NCI-H524 treated with DMSO at 0.1 percent for 48 hours (cell line): ENCODE measurements at regions not wholly inside any gene's neighbourhood (a gene's known extent, or its start where the extent isn't known, plus 50 kb on each side); places are given as distances from the start of the nearest gene placed in this dataset.

ENCODE experiments used
- DNase-seq: peaks from one replicate; lab custom pipeline; 2025; lab: John Stamatoyannopoulos, UW

DNA sequence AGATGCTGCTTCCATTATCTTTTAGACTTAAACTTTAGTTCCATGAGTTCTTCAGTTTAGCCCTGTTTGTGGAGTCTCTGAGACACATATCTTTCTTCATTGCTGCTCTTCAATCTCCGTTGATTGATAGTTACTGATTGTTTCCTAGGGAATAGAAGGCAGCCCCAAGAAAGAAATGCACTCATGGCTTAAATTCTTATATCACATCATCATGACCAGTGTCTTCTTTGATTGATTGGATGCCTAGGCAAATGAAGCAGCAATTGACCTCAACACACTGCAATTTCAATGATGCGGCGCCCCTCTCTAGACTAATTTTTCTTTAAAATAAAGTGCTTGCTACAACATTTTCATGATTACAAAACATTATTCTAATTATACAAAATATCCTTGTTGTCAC is 576.5 kb upstream of the VSTM2A start:
- DNase-seq, result no peak

DNA sequence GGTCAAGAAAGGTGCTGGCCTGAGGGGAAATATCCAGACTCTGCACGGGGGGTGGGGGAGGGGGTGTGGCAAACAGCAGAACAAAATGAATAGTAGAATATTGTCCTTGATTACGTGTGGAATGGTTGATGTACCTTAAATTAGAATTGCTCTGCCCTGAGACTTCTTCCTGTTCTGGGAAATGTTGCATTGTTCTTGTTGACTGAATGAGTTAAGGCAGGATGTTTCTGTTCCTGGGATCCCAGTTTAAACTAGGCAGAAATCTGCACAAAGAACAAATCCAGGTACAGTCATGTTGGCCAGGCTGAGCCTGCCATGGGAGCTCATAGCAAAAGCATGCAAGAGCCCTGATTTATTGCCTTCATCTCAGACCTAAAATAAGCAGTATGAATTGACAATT is 558.7 kb upstream of the VSTM2A start:
- no peak for DNase-seq

GRCh38 chr7:53984776-53985175 is 557.4 kb upstream of the VSTM2A start:
- DNase-seq, result no peak

DNA sequence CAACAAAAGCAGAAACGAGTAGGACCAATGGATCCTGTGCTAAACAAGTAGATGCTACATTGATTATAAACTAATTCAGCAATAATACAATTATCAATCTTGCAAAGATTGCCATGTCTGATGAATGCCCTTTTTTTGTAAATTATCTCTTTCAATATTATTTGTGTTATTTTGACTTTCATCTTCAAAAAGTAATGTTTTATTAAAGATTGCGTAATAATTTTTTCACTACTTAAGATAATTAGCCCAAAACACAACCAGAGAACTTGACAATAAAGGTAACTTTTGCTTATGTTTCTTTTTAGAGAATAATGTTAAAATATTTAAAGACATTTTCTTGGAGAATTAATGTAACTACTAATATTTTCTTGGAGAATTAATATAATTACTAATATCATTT is 553.8 kb upstream of the VSTM2A start:
- no peak for DNase-seq

DNA sequence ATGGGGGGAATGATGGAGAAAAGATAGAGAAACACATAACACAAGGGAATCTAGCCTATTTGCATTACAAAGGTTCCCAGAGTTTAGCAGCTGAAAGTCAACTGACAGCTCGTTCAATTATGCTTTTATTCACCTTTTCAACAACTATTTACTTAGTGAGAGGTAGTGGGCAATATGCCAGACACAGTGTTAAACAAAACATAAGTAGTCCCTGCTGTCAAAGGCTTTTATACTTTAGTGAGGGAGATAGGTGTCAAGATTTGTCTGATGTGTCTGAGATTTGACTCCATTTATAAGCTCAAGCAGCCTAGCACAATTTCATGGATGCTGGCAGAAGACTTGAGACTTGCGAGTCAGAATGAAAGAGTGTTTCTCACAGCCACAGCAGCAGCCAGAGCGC is 549.0 kb upstream of the VSTM2A start:
- no peak for DNase-seq

DNA sequence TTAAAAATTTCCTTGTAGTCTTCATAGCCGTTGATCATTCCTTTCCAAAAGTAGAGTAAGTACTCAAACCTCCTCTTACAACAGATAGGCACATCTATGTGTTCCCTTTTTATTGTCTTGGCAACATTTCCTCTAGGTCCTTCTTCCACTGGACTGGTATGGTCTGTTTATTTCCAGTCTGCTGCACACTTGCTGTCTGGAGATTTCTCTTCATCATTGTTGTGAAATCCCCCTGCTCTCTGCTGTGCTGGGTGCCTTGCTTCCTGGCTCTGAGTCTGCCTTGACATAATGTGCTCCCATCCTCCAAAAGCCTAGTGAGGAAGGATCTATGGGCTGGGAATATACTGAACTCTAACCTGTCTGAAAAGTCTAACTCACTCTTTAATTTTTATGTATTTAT is 545.3 kb upstream of the VSTM2A start:
- DNase-seq, result no peak

DNA sequence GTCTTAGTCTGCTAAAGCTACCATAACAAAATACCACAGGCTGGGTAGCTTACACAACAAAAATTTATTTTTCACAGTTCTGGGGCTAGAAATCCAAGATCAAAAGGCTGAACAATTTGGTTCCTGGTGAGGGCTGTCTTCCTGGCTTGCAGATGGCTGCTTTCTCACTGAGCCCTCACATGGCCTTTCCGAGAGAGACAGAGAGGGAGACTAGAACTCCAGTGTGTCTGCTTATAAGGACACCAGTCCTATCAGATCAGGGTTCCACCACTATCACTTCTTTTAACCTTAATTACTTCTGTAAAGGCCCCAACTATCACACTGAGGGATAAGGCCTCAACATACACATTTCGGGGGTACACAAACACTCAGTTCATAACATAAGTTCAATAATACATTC is 527.4 kb upstream of the VSTM2A start:
- DNase-seq, result no peak

DNA sequence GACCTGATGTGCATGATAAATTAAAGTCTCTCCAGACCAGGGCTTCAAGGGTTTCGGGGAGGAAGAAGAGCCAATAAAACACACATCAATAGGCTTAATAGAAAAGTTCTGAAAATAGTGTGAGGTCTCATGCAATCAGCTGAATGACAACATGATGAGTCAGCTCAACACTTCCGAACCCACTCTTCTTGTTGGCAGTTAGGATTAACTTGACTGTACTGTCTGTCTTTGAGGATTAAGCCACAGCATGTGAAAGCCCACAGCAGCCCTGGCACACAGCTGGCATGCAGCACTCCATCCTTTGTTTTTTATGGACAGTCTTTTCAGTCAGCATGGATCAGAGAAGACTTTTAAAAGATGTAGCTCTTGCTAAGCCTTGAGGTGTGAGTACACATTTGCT is 526.9 kb upstream of the VSTM2A start:
- DNase-seq, result peak; percentile 33

DNA sequence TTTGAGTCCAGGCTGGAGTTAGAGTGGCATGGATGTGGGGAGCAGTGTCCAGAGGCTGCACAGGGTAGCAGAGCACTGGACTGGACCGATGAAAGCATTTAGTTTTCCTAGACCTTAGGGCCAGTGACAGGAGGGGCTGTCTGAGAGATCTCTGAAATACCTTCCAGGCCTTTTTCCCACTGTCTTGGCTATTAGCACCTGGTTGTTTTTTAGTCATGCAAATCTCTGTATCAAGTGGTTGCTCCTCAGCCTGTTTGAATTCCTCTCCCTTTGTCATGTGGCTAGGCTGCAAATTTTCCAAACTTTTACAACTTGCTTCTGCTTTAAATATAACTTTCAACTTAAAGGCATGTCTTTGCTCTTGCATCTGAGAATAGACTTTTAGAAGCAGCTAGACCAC is 504.3 kb upstream of the VSTM2A start:
- no peak for DNase-seq

DNA sequence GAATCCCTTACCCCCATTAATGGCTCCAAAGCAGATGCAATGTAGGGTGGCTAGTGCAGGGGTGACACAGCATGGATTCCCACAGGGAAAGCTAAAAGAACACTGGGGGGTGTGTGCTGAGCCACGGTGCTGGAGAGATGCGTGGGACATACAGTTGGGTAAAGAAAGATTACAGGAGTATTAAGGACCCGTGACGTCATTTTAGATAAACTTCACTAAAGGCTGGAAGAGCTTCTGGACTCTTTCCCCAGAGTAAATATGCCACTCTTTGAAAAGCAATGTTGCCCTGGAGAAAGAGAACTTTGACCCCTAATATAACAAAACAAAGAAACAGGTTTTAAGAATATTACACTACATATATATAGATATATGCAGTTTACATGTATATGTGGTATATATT is 481.5 kb upstream of the VSTM2A start:
- DNase-seq, result no peak

- DNase-seq, result no peak
These were observed 475.5 kb upstream of the VSTM2A start for GRCh38 chr7:54066643-54067042.

DNA sequence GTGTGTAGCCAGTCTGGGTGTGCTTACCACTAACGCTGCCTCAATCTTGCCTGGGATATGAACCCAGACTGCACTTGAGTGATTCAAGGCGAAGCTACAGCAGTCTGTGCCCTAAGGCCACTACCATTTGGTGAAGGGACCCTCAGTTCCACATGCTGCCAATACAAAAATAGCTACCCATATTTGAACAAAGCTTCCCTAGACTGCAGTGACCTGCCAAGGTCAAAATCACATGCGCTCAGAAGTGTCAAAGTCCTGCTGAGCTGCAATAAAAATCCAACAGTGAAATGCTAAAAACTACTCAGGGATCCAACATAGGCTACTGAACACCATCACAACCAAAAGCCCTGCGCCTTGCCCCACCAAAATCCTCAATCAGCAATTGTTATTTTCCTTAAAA is 472.3 kb upstream of the VSTM2A start:
- DNase-seq, result no peak

- no peak for DNase-seq
These were observed 469.5 kb upstream of the VSTM2A start for GRCh38 chr7:54072710-54073109.

- DNase-seq, result no peak
These were observed 465.6 kb upstream of the VSTM2A start for GRCh38 chr7:54076616-54077015.

- no peak for DNase-seq
These were observed 461.6 kb upstream of the VSTM2A start for GRCh38 chr7:54080525-54080924.

DNA sequence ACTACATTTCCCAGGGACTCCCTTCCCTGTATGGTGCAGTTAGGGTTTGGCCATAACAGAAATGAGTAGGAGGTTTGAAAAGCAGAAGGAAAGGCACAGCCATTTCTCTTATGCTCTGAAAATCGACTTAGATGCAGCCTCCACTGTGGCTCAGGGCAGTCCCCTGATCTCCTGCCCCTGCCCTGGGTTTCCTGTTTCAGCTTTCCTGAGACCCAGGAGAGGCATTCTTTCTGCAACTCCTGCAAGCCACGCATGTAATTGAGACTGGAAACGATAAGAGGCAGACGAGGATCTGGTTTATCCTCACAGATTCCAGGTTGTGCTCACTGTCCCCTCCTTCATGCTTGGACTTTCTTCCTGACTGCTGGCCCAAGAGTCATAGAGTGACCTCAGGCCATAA is 461.2 kb upstream of the VSTM2A start:
- no peak for DNase-seq

DNA sequence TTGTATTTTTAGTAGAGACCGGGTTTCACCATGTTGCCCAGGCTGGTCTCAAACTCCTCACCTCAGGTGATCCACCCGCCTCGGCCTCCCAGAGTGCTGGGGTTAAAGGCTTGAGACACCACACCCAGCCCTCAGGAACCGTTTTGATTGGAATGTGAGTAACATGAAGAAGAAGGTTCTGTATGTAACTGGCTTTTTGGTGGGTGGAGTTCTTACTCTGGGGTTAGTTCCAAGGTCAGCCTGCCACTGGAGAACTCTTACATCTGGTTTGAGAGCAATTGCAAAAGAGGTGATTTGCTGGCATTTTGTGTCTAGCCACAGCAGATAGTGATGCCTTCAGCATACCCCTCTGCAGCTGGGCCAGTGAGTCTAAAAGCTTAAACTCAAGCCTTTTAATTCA is 457.8 kb upstream of the VSTM2A start:
- DNase-seq, result no peak

DNA sequence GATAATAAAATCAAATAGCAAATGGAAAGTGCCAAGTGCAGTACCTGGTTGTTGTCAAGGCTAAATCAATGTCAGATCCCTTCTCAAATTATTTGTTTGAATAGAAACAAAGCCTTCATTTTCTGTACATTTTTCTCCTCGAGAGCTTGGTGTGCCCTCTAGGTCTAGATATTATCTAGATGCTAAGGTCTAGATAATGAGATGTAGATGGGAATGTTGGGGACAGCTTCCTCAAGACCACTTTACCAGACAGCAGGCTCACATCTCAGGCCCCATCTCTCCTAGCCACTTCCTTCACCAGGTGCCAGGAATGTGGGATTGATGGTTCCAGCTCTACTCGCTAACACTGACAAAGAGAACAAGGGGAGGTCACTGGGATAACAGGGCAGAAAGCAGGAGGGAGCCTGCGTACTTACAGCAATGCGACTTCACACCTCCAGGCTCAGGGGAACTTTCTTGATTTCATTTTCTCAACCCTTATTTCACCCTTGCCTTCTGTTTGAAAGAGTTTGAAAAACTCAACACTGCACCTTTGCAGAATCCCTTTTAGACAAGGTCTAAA is 451.4 kb upstream of the VSTM2A start:
- no peak for DNase-seq

DNA sequence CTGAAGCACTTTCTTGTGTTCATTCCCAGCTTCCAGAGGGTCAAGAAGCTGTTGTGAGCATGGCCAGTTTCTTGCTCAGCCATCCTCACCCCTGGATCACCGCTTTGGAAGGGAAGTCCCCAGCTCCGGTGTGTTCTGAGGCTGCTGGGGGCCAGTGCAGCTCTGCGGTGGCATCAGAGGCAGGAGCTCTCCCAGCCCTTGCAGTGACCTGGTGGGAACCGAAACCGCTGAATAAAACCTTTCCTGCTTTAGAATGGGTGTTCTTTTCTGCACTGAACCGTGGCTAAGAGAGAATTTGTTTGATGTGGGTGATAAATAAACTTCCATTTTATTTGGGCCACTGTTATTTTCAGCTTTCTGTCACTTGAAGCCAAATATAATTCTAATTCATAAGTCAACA is 450.9 kb upstream of the VSTM2A start:
- DNase-seq, result no peak

DNA sequence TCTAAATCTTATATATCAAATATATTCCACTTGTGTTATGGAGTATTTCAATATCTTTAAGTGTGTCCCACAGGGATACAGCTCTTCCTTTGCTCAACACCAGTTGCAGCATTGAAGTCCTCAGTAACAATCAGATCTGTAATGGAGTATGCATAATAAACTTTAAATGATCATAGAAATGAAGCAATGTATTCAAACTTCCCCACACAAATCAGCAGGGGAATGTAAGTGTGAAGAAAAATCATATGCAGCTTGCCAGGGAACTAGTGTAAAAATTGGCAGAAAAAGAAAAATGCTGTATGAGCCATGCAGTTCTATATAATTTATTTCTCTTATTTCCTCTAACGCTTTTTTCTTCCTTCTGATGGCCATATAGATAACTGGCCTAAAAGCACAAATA is 444.3 kb upstream of the VSTM2A start:
- DNase-seq, result no peak

DNA sequence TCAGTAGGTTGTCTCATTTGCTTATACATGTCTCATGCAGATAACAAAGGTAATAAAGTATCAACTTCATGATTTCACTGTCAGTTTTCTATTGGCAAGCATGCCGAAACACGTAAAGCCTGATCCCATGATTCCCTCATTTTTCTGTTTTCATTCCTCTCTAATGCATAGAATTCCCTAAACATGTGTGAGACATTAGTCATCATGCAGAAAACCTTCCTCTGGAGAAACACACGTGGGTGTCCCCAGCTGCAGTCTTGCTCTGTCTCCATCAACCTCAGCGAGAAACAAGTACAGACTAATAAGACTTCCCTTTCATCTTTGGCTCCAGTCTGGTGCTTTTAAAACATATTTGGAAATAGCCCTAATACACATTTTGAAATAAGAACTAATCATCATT is 432.7 kb upstream of the VSTM2A start:
- no peak for DNase-seq

GRCh38 chr7:54111814-54112511 is 430.2 kb upstream of the VSTM2A start:
- no peak for DNase-seq

GRCh38 chr7:54112567-54112966 is 429.6 kb upstream of the VSTM2A start:
- no peak for DNase-seq

- DNase-seq, result no peak
These were observed 427.0 kb upstream of the VSTM2A start for GRCh38 chr7:54115028-54115763.
